Osteoblast (primary cell): ENCODE measurements at regions not wholly inside any gene's neighbourhood (a gene's known extent, or its start where the extent isn't known, plus 50 kb on each side); places are given as distances from the start of the nearest gene placed in this dataset.
"Not testable (repeated sequence)": the region's sequence is repeated elsewhere in the genome, so short reads cannot be mapped to it uniquely, and the experiment has no call there.

Experiments used
- DNase-seq: peaks from one replicate; pipeline ENCODE4 v3.0.0; 2011; ENCODE audit warnings: low spot score, mixed read lengths; ENCODE audit not compliant: insufficient read length; ENCODE audit errors: missing footprints
- H2AFZ ChIP-seq: 2 replicates; pipeline ENCODE4 v1.6.0; 2011; ENCODE audit warnings: mild to moderate bottlenecking, low read length
- H3K27ac ChIP-seq: 2 replicates; pipeline ENCODE4 v1.5.1; 2011; ENCODE audit warnings: mild to moderate bottlenecking, low read depth, low read length, moderate library complexity
- H3K27me3 ChIP-seq: 2 replicates; pipeline ENCODE4 v1.6.0; 2012; ENCODE audit warnings: mild to moderate bottlenecking, control low read depth, inconsistent platforms, low read length, moderate library complexity; ENCODE audit not compliant: insufficient read depth
- H3K36me3 ChIP-seq: 2 replicates; pipeline ENCODE4 v1.5.1; 2011; ENCODE audit warnings: mild to moderate bottlenecking, low read length, control low read depth, moderate library complexity; ENCODE audit not compliant: insufficient read depth
- H3K4me1 ChIP-seq: 2 replicates; pipeline ENCODE4 v1.5.1; 2011; ENCODE audit warnings: mild to moderate bottlenecking, low read length, control low read depth, moderate library complexity; ENCODE audit not compliant: insufficient read depth
- H3K4me2 ChIP-seq: 2 replicates; pipeline ENCODE4 v1.6.0; 2011; ENCODE audit warnings: mild to moderate bottlenecking, low read length; ENCODE audit not compliant: insufficient read depth
- H3K4me3 ChIP-seq: fragments of 200-600 bp; sonication (generic); 3 replicates; pipeline ENCODE4 v1.5.1; 2012; ENCODE audit warnings: mild to moderate bottlenecking, low read length, inconsistent platforms; ENCODE audit not compliant: insufficient read depth
- H3K79me2 ChIP-seq: 2 replicates; pipeline ENCODE4 v1.6.0; 2012; ENCODE audit warnings: mild to moderate bottlenecking, low read length, control low read depth, inconsistent platforms; ENCODE audit not compliant: insufficient read depth
- H3K9me3 ChIP-seq: 2 replicates; pipeline ENCODE4 v1.5.1; 2011; ENCODE audit warnings: low read depth, low read length, control low read depth
- H4K20me1 ChIP-seq: 2 replicates; pipeline ENCODE4 v1.6.0; 2012; ENCODE audit warnings: mild to moderate bottlenecking, low read length, control low read depth; ENCODE audit not compliant: insufficient read depth
- CTCF ChIP-seq: IDR thresholded peaks from 2 replicates; pipeline ENCODE4 v1.5.1; 2011; ENCODE audit warnings: mild to moderate bottlenecking, low read depth, low read length, moderate library complexity; ENCODE audit errors: extremely low read depth

GRCh38 chr20:22060610-22061009, 355.1 kb downstream of the PAX1 start:
- no peak for DNase-seq
- no peak for TF ChIP-seq CTCF

DNA sequence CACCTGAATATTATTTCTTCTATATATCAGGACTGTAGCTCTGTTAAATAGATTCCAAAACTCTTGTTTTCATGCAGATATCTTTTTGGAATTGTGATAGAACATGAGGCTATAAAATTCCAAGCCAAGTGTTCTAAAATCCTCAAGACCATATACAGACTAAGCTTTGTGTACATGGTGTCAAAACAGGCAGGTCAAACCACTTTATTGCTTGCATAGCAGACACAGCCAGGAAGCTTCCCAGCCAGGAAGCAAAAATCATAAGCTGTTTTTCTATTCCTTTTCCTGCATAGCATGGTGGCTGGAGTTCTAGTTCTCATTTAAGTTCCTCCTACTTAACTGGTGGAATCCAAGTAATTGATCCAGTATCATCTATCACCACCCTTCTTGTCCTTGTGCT, 353.3 kb downstream of the PAX1 start:
- Histone ChIP-seq H3K27me3 (no peaks in the 10 kb centered on the region), H3K4me2 (no peak overlapping the region), H3K36me3 (no peaks in the 10 kb centered on the region), H3K79me2 (no peaks in the 10 kb centered on the region), H3K27ac (no peak overlapping the region), H2AFZ (no peak overlapping the region), H3K4me1 (no peaks in the 10 kb centered on the region), H4K20me1 (no peaks in the 10 kb centered on the region), H3K4me3 (no peak overlapping the region), H3K9me3 (no peaks in the 10 kb centered on the region)
- TF ChIP-seq CTCF = no peak
- DNase-seq = no peak

More at GRCh38 chr20:22060610-22061009, 355.1 kb downstream of the PAX1 start:
- H3K4me2 ChIP-seq = no peak overlapping the region
- H3K9me3 ChIP-seq = no peaks in the 10 kb centered on the region
- no peaks in the 10 kb centered on the region for H3K36me3 ChIP-seq
- no peak overlapping the region for H2AFZ ChIP-seq
- H3K4me1 ChIP-seq = no peaks in the 10 kb centered on the region
- no peaks in the 10 kb centered on the region for H3K79me2 ChIP-seq
- H3K27ac ChIP-seq = no peak overlapping the region
- H3K4me3 ChIP-seq = no peak overlapping the region
- H3K27me3 ChIP-seq = no peaks in the 10 kb centered on the region
- no peaks in the 10 kb centered on the region for H4K20me1 ChIP-seq

DNA sequence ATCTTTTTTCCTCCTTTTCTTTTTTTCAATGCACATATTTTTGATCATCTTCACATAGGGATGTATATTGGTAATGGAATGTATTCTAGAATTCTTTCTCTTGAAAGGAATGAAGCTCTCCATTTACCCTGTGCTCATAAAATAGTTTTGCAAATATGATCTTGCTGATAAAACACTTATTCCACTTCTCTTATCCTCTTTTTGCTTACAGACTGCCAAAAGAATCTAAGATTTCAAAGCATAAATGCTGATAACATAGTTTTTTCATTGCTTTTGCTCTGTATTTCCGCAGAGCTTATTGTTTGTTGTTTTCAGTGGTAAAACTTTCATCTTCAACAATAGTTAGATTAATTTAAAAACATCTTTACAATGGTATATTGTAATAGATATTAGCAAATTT, 350.5 kb downstream of the PAX1 start:
- H3K4me1 ChIP-seq = no peaks in the 10 kb centered on the region
- H3K9me3 ChIP-seq = no peaks in the 10 kb centered on the region
- DNase-seq = no peak
- H3K4me2 ChIP-seq = no peak overlapping the region
- H3K4me3 ChIP-seq = no peak overlapping the region
- H3K27me3 ChIP-seq = no peaks in the 10 kb centered on the region
- TF ChIP-seq CTCF = no peak
- no peaks in the 10 kb centered on the region for H4K20me1 ChIP-seq
- no peaks in the 10 kb centered on the region for H3K36me3 ChIP-seq
- H3K27ac ChIP-seq = no peak overlapping the region
- no peaks in the 10 kb centered on the region for H3K79me2 ChIP-seq
- no peak overlapping the region for H2AFZ ChIP-seq

DNA sequence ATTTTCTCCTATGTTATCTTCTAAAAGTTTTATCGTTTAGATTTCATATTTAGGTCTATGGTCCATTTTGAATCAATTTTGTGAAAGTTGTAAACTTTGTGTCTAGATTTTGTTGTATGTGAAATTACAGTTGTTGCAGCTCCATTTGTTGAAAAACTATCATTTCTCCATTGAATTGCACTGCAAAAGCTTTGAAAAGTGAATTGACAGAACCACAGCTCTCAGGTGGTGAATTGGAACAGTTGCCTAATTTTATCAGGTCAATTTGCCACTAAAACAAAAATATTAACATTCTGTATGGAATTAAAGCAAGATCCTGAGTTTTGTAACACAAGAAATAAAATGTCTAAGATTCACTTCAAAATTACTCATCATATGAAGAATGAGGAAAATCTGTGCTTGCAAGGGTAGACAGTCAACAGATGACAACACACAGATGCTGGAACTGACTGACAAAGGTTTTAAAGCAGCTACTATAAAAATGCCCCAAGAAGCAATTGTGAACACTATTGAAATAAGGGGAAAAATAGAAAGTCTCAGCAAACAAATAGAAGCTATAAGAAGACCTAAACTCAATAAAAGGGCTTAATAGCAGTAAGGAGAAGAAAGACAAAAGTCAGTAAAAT, 346.7 kb downstream of the PAX1 start:
- TF ChIP-seq CTCF = no peak
- DNase-seq = no peak
- no peaks in the 10 kb centered on the region for H3K27me3 ChIP-seq
- H2AFZ ChIP-seq = no peak overlapping the region
- H4K20me1 ChIP-seq = no peaks in the 10 kb centered on the region
- H3K4me1 ChIP-seq = no peaks in the 10 kb centered on the region
- no peak overlapping the region for H3K27ac ChIP-seq
- H3K79me2 ChIP-seq = no peaks in the 10 kb centered on the region
- no peak overlapping the region for H3K4me2 ChIP-seq
- no peaks in the 10 kb centered on the region for H3K9me3 ChIP-seq
- H3K36me3 ChIP-seq = no peaks in the 10 kb centered on the region
- no peak overlapping the region for H3K4me3 ChIP-seq

GRCh38 chr20:22045956-22046507, 340.6 kb downstream of the PAX1 start:
- not testable (repeated sequence) for H3K27me3 ChIP-seq, H3K36me3 ChIP-seq, H3K27ac ChIP-seq, H3K4me2 ChIP-seq, H3K4me1 ChIP-seq, H3K4me3 ChIP-seq, H4K20me1 ChIP-seq, DNase-seq, H2AFZ ChIP-seq, H3K9me3 ChIP-seq, H3K79me2 ChIP-seq
